NCI-H82 treated with DMSO at 0.1 percent for 48 hours (cell line): ENCODE measurements at regions not wholly inside any gene's neighbourhood (a gene's known extent, or its start where the extent isn't known, plus 50 kb on each side); places are given as distances from the start of the nearest gene placed in this dataset.

Source experiments
- DNase-seq: peaks from one replicate; lab custom pipeline; 2025; ENCODE audit not compliant: unreplicated experiment; lab: John Stamatoyannopoulos, UW

DNA sequence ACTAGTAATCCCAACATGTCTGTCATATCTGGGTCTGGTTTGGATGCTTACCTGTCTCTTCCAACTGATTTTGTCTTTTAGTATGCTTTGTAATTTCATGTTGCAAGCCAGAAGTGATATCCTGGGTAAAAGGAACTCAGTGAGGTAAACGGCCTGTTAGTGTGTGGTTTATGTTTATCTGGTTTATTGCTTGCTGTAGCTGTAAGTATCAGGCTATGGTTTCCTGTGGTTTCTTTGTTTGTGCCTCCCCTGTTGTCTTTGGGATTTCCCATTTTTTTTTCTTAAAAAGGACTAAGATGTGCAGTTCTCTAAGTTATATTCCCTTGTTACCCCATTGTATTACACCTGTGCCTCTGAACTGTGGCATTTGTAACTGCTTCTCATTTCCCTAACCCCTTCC is 323.5 kb upstream of the POM121L12 start:
- no peak for DNase-seq

DNA sequence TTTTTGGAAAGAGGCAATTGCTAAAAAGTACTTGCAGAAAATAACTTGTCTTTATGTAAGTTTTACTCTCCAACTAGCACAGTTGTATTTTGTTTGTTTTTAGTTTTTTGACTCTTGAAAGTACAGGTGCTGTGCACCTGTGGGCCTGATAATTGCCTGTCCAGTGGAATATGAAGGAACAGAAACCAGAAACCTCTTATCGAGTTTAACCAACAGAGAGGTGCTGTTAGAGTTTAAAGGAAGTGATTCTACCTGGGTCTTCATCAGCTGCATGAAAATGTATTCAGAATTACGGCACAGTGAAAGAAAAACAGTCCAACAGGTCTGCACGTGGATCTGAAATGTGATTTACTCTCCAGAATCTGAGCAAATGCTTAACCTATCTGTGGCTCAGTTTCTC is 326.6 kb upstream of the POM121L12 start:
- DNase-seq, result no peak

DNA sequence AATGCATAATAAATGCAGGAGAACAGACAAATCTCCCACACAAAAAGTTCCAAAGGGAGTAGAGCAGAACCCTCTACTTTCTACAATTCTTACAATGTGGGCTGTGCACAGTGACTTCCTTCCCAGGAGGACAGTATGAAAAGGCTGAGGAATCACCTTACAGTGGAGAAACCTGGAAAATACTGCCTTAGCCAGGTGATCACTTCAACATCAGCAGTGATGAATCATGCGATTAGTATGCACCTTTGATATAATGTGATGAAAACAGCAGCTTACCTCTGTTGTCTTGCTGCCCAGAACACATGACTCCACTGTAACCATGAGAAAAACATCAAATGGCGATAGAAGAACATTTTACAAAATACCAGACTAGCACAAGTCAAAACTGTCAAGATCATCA is 329.7 kb upstream of the POM121L12 start:
- DNase-seq, result no peak

DNA sequence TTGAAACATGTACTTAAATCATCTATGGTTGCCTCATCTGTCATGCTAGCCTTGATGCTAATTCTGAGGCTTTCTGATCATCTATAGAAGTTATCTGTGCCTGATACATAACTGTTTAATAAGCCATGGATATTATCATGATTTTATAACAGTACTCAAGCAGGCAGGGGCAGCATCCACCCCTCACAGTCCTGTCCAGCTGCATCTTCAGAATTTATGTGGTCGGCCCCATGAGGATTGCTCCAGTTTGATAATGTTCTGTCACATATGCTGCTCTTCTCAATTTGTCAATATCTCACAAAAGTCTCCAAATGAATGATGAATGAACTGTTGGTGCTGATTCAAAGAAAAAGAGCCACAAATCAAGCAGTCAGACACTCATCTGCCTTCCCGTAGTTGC is 335.1 kb upstream of the POM121L12 start:
- no peak for DNase-seq

DNA sequence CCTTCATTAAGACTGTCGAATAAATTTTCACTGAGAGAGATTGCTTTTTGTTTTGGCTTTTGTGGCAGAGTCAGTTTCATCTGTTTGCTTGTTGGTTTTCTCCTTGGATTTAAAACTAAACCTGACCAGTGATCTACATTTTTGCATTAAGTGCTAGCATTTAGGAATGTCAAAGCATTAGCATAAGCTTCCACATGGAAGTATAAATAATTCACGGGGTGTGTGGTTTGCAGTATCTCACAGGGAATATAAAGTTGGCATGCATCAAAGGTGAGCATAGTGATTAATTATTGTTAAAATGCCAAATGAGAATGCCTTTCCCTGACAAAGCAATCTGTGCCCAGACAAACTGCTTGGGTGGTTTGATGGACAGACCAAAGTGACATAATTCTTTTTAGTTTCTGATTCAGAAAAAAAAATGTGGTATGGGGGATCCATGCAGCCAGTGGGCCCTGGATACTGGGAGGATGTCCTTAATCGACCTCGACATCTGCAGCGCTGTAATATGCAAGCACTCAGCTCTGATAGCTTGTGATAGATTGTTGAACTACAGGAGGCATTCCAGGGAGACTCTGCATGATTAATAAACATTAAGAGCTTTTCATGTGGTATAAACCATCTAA is 339.3 kb upstream of the POM121L12 start:
- DNase-seq, result peak; percentile 74

DNA sequence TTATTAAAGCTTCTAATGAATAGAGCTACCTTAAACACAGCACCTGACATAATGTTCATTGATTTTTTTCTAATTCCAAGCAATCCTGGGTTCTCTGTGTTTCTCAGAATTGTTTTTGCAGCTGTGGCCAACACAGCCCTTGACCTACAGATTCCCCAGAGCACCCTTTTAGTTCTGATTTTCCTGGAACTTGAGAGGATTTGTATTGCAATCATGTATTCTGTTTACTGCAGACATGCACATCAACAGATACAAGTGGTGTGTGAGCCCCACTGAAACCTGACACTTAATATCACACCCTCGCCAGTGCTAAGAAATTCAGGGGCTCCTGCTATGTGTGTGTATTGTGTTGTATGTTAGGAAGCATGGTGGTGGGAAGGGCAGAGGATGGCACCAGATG is 344.2 kb upstream of the POM121L12 start:
- DNase-seq, result no peak

DNA sequence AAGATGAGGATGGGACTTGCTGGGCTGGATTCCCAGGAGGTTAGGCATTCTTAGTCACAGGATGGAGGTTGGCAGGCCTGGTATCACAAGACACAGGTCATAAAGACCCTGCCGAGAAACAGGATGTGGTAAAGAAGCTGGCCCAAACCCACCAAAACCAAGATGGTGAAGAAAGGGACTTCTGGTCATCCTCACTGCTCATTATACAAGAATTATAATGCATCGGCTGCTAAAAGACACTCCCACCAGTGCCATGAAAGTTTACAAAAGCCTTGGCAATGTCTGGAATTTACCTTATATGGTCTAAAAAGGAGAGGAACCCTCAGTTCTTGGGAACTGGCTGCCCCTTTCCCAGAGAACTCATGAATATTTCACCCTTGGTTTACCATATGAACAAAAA is 345.5 kb upstream of the POM121L12 start:
- DNase-seq, result no peak

DNA sequence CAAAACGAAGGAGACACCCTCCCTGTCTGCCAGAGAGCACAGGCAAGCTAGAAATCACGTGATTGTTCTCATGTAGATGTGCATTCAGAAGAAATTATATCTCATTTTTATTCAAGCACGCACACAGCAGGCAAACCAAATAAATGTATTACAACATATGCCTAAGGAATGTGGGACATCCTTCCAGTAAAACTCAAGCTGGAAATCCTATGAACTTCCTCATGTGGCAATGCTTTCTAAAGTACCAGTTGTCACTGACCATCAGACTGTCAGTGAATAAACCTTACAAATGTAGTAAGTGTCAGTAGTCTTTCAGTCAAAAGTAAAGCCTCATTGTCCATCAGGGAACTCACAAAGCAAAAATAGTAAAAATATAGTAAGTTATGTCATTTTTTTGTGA is 350.1 kb upstream of the POM121L12 start:
- no peak for DNase-seq

DNA sequence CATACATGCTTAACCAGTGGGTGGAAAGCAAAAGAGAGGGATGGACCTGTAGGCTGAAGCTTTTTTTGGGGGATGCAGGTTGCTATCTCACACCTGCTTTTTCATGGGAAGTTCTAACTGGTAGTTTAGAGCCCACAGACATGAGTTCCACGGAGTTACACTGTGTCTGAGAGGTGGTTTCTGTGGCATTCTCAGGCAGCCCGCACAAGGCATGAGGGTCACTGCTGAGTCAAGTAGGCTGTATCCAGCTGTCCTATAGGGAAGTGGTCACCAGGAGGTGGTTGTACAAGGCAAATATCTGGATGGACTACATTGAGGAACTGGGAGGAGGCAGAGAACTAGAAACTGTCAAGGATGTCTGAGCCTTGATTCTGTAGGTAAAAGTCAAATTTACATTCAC is 351.0 kb upstream of the POM121L12 start:
- DNase-seq, result no peak

DNA sequence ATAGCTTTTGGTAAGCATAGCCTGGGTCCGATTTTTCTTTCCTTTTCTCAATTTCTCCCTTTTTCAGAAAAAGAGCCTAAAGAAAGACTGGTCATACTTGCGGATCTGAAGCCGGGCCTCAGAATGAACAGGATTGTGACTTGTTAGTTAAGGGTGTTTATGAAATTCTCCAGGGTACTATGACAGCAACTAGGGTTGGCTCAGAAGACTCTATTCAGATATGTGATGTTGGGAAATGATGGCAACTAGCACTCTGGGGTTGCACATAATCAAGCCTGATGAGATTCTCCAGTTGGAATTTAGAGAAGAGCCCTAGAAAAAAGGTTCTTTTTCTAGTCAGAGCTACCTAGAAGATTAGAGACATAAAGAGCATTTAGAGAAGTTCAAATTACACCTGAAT is 352.4 kb upstream of the POM121L12 start:
- DNase-seq, result no peak

DNA sequence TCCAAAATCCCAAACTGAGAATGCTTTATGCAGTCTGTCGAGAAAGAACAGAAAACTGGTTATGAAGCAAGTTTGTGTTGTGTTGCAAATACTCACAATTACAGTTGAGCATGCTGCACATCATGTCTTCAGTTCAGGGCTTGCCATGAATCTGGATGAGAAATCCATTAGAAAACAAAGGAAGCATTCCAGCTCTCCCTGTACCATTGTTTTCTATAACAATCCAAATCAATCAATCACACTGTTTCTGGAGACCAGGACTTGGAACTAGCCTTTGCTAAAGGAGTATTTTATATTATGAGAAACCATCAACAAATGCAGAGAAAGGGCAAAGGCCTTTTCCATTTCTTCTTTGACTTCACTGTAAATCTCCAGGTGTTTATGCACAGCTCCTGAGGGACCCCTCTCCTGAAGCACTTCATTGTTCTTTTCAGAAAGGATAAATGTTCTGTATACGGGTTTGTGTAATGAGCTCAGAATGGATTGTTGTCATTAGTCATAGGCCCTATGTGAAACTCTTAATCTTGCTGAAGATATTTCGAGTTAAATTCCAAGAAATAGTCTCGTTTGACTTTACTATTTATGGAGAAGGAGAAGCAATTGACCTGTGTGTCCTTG is 364.7 kb upstream of the POM121L12 start:
- DNase-seq, result no peak

DNA sequence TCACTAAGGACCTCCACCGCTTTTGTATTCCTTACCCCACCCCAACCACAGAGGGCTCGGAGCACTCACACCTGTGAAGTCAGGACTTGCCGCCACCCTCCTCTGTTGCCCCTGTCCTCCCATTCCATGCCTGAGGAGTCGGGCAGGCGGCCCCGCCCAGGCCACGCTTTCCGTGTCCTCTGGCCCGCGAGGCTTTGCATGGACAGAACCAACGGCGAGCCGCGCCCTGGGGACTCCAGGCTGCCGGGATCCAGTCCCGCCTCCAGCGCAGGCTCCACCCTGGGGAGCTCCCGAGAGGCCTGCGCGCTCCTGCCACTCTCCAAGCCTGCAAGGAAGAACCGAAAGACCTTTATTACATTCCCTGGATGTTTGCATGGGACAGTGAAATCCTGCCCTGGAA is 366.4 kb upstream of the POM121L12 start:
- DNase-seq, result no peak

DNA sequence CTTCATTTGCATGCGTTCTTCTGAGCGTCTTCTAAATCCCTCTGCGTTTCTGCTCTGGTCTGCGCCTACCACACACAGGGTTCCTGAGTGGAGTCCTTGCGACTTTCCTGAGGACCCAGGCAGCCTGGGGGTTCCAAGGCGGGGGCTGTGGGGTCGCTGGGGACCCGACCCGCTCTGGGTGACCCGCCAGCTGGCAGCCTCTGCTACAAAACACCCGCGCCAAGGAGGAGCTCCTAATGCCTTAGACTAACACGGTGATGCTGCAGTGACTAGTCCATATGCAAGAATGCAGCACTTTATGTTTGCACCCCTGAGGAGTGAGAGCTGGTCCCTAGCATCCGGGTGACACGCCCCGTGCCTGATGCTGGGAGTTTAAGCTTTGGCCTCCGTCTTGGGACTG is 367.0 kb upstream of the POM121L12 start:
- no peak for DNase-seq

DNA sequence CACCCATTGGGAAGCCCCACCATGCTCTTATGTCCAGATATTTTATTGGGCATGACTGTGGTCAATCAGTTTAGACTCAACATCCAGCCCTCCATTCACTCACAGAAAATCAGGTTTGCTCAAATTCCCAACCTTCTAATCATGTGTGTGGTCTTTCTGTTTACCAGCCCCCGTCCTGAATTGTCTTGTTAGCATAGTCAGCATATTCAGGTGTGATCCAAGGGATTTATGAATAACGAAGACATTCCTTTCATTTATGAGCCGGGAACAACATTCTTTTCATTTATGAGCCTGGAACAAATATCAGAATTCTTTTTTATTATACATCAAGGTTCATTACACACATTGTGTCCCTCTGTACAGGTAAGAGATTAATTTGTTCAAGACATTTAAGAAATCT is 376.3 kb upstream of the POM121L12 start:
- DNase-seq, result no peak

DNA sequence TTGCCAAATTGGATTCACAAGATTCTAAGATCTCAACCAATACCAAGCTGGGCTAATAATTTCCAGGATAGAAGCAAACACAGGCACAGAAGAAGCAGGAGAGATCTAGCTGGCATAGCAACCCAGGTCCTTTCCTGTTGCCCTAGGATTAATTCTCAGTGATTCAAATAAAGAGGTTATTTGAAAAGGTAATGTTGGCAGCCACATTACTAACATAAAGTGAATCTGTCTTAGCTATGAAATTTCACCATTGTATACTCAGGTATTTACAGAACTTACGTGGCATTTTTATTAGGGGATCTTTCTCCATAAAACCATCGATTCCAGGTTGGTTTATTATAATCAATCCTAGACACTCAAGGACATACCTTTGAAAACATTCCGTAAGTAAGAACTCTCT is 379.3 kb upstream of the POM121L12 start:
- DNase-seq, result no peak

DNA sequence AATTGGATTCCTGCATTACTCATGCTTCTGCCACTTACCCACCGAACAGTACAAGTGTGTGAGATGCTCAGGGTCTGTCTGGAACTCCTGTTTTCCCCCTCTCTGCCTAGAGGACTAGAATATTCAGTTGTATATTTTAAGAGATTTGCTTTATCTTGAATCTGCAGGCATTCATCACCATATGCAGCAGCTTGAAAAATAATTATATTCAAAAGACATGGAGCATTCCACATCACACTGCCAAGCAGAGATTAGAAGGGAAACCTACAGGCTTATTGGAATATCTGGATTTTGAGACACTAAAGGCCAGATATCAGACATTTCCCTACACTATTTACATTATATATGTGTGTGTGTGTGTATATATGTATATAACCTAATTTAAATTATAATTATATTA is 382.8 kb upstream of the POM121L12 start:
- no peak for DNase-seq

DNA sequence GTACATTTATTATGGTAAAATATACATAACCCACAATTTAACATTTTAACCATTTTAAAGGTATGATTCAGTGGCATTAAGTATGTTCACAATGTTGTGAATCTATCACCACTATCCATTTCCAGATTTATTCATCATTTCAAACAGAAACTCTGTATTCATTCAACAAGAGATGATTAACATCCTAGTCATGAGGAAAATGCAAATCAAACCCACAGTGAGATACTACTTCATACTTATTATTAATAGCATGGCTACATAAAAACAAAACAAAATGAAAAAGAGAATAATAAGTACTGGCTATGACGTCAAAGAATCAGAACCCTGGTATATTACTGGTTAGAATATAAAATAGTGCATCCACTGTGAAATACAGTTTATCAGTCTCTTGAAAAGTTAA is 386.6 kb upstream of the POM121L12 start:
- DNase-seq, result no peak

DNA sequence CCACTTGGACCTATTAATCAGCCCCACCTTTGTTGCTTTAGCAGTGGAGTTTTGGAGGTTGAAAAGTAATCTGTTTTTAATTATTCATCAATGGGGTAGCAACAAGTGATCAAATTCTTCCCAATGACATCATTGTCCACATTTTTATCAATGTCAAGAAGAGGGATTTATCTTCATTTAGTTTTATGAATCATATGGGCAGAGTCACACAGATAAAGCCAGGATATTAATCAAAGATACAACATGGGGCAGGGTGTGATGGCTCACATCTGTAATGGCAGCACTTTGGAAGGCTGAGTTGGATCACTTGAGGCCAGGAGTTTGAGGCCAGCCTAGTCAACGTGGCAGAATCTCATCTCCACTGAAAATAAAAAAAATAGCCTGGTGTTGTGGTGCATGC is 388.4 kb upstream of the POM121L12 start:
- no peak for DNase-seq

DNA sequence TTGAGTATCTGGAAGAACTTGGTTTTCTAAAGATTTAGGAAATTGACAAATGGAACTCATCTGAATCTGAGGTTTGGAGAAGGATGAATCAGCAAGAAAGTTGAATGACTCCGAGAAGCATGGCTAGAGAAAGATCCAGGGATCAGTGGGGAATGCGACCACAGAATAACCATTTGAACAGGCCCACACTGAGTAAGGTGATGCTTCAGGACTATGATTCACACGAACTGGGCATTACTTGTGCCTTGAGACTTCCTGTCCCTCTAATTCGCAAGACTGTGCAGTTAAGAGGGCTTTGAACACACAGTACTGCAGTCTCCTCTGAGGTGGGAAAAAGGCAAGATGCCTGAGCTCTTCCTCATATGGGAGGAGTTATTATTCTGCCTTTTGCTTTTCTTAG is 395.5 kb upstream of the POM121L12 start:
- DNase-seq, result no peak

DNA sequence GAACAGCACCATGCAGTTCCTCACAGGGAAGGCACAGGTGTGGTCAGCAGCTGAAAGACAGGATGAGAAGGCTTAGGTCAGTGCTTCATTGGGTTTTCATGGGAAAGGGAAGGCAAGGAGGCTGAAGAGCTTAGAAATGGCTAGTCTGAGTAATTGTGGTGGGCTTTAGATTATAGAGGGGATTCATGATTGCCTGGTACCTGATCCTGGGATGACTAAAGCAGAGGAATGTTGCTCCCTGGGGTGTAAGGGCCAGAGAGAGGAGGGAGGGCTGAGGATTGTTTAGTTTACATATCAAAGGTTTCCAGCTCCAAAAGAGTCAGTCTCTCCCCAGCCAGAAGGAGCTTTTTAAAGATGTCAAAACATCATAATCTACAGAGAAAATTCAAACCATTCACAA is 396.3 kb upstream of the POM121L12 start:
- no peak for DNase-seq

DNA sequence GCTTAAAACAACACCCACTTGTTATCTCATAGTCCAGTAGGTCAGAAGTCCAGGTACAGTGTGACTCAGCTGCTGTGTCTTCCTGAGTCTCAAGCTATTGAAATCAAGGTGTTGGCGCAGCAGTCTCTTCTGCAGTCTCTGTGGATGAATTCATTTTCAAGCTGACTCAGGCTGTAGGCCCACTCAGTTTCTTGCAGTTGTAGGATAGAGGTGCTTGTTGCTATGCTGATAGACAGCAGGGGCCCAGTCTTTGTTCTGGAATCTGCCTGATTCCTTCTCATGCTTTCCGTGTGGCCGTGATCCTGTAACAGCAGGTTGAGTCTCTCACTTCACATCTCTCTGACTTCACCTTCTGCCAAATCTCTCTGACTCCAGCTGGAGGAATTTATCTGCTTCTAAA is 400.4 kb upstream of the POM121L12 start:
- DNase-seq, result peak; percentile 65

DNA sequence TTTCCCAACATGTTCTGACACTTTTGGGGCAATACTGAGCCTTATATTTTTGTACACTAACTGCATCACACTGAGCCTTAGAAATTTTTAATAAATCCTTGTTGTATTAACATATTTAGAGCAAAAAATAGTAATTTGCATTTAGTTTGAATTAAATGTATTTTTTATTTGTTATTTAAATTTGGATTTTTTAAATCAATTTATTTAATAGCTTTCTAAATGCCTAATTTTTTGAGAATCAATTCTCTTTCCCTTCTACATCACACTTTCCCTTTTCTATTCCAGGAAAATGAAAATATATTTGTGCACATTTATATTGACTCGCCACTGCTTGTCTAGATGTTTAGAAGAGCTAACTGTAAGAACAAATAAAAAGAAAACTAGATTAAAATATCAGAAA is 414.6 kb upstream of the POM121L12 start:
- DNase-seq, result no peak

DNA sequence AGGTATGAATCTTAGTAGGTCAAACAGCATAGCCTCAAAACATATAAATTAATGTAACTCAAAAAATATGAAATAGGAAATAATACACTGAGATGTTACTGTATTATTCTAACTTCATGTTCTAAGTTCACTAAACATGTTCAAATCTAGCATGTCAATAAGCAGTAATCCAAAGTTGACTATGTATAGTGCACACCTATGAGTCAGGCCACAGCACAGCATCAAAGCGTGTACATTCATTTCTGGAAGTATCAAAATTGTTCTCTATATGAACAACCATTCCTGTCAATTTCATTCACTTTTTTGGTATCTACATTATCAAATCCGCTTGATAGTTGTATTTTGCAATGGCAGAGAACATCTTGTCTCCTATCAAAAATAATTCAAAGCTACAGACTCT is 418.9 kb upstream of the POM121L12 start:
- no peak for DNase-seq
